Ovary (tissue), 7 donors: ENCODE measurements at regions not wholly inside any gene's neighbourhood (a gene's known extent, or its start where the extent isn't known, plus 50 kb on each side); places are given as distances from the start of the nearest gene placed in this dataset.

Source experiments
- DNase-seq, 5 donors: peaks; one replicate each; pipeline ENCODE4 v3.0.0-alpha.2; 2019 to 2020
- H3K27ac ChIP-seq, 2 donors: fragments of 200-600 bp; one replicate each; pipeline versions ENCODE4 v1.5.1 to v1.8.0; 2019 to 2022
- H3K27me3 ChIP-seq: fragments of 200-600 bp; one replicate; pipeline ENCODE4 v1.8.0; 2022
- H3K36me3 ChIP-seq: fragments of 200-600 bp; sonication (generic); one replicate; pipeline ENCODE4 v1.5.1; 2019
- H3K4me1 ChIP-seq: one replicate; pipeline ENCODE4 v1.8.1; 2013; ENCODE audit warnings: mild to moderate bottlenecking, moderate library complexity; ENCODE audit not compliant: insufficient read depth
- H3K4me3 ChIP-seq: fragments of 200-600 bp; sonication (generic); one replicate; pipeline ENCODE4 v1.5.1; 2017
- H3K9me3 ChIP-seq, 2 donors: fragments of 200-600 bp in 1 of 2; sonication (generic) in 1 of 2; one replicate each; pipeline versions ENCODE4 v1.5.1 to v1.8.1; 2013 to 2019; ENCODE audit warnings: mild to moderate bottlenecking in 1 of 2, moderate library complexity in 1 of 2
- CTCF ChIP-seq, 3 donors: fragments of 450-650 bp in 2 of 3; fragments of 200-600 bp in 1 of 3; IDR thresholded peaks; one replicate each; pipeline versions ENCODE4 v1.5.1 to v1.8.0; 2016 to 2022; ENCODE audit warnings: antibody characterized with exemption in 3 of 3, mild to moderate bottlenecking in 1 of 3
- EP300 ChIP-seq: sonication (generic); formaldehyde crosslinking; IDR thresholded peaks from one replicate; pipeline ENCODE4 v1.6.1; 2017; ENCODE audit warnings: antibody characterized with exemption
- POLR2A ChIP-seq: fragments of 450-650 bp; IDR thresholded peaks from one replicate; pipeline ENCODE4 v1.6.1; 2017; ENCODE audit warnings: antibody characterized with exemption, mild to moderate bottlenecking, moderate library complexity
- WGBS, 3 donors: extraction: QIAGEN DNeasy Blood & Tissue Kit in 1 of 3; methylation state at CpG; one replicate each; pipeline versions ENCODE4 v1.1.5 to v1.1.7; 2013 to 2017; 5-methylcytosine and 5-hydroxymethylcytosine counted together
- intact Hi-C, 4 donors: fragments of 100-400 bp; cut with DNase I; formaldehyde crosslinking; loops; one replicate each; pipeline versions ENCODE4 v1.11.0 to v1.15.1; 2022 to 2023
- donor health status: DM: no; HTN: no; CAD: no; lungs with moderate emphysema.
- donor health status: DM: no; HTN: no; CAD: no.
- donor health status: Bipolar disorder and iron deficiency.
- donor health status: DM: no; HTN: no; CAD: no.
- donor health status: DM: yes; HTN: yes; CAD: no.

- intact Hi-C loops, result no loop called here
- Histone ChIP-seq H3K4me3 (no peak overlapping the region), H3K27me3 (no peaks in the 10 kb centered on the region), H3K4me1 (no peaks in the 10 kb centered on the region), H3K36me3 (no peaks in the 10 kb centered on the region), H3K27ac (no peak overlapping the region), H3K9me3 (no peaks in the 10 kb centered on the region)
- TF ChIP-seq EP300, result no peak
- TF ChIP-seq CTCF (IDR thresholded peaks at IDR 0.05), result no peak
- TF ChIP-seq POLR2A, result no peak
- 95 to 97% (median 96%) methylated on average over 4 of the region's 4 CpGs for WGBS, 3 donors
- no peak for DNase-seq
Observed at GRCh38 chr13:104021806-104022397, 955.7 kb upstream of the SLC10A2 start.

DNA sequence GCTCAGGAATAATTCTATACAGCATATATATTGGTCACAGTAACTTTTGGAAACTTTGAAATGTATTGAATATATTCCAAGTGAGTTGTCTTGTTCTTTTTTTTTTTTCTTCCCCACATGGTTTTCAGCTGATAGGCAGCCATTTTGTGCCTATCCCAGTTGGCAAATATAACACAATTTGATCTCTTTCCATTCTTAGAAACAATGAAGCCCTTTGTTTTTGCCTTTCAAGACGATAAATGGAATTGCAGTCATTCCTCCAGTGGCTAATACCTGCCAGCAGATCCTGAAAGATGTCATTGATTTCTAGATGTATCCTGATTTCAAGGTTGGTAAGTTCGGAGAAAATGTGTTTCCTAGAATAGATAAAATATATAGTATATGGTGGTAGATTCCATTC is 951.1 kb upstream of the SLC10A2 start:
- WGBS, 3 donors, result 90 to 94% (median 91%) methylated on average over 2 of the region's 2 CpGs
- no peaks in the 10 kb centered on the region for H3K9me3 ChIP-seq
- H3K4me3 ChIP-seq, result no peak overlapping the region
- intact Hi-C loops, result no loop called here
- no peak for DNase-seq
- no peaks in the 10 kb centered on the region for H3K36me3 ChIP-seq
- TF ChIP-seq CTCF (IDR thresholded peaks at IDR 0.05), result no peak
- TF ChIP-seq POLR2A, result no peak
- TF ChIP-seq EP300, result no peak
- no peaks in the 10 kb centered on the region for H3K4me1 ChIP-seq
- no peaks in the 10 kb centered on the region for H3K27me3 ChIP-seq
- H3K27ac ChIP-seq, result no peak overlapping the region

DNA sequence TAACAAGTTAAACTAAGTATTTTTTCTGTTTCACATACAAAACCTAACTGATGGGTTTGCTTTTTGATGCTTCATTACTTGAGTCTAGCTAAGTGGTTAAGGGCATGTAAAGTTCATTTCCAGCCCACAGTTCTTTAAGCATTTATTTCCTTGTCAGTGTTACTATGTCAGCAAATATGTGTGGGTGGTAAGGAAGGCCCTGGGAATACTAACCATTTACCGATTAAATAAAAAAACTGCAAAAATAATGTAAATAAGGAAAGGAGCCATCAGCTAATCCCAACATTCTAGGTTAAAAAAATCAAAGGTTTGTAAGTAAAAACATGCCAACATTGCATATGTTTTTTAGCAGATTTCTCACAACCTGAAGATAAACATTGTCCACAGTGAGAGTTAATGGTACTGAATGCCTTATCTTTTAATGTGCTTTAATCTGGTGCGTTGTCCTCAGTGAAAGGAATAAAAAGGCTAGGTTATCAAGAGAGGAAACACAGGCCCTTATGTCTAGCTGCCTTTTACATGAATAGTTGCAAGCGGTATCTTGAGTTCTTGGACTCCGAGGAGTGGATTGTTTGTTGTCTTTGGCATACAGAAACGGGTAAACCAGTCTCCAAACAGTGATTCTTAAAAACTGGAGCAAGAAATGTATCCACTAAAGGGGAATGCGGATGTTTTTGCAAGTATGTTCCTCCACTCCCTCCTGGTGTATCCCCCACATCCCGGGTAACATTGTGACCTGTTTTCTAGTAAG is 949.6 kb upstream of the SLC10A2 start:
- Histone ChIP-seq H3K27ac (no peak overlapping the region), H3K27me3 (no peaks in the 10 kb centered on the region), H3K4me3 (no peak overlapping the region), H3K4me1 (peaks cover 2% of the 10 kb centered on the region), H3K36me3 (no peaks in the 10 kb centered on the region), H3K9me3 (no peaks in the 10 kb centered on the region)
- intact Hi-C loops, result no loop called here
- TF ChIP-seq CTCF (IDR thresholded peaks at IDR 0.05) (no peak), EP300 (no peak), POLR2A (no peak)
- no peak for DNase-seq
- 0 to 11% (median 2%) methylated on average over 7 of the region's 7 CpGs for WGBS, 3 donors

GRCh38 chr13:104014803-104015645 is 948.8 kb upstream of the SLC10A2 start:
- TF ChIP-seq CTCF (IDR thresholded peaks at IDR 0.05) (no peak), POLR2A (no peak), EP300 (no peak)
- DNase-seq, result no peak
- Histone ChIP-seq H3K27me3 (no peaks in the 10 kb centered on the region), H3K4me3 (no peak overlapping the region), H3K27ac (no peak overlapping the region), H3K9me3 (no peaks in the 10 kb centered on the region), H3K36me3 (no peaks in the 10 kb centered on the region), H3K4me1 (peaks cover 2% of the 10 kb centered on the region)
- intact Hi-C loops, result no loop called here
- WGBS, 3 donors, result 36 to 41% (median 37%) methylated on average over 12 of the region's 12 CpGs
